Left colon (tissue), 2 donors: ENCODE measurements at regions not wholly inside any gene's neighbourhood (a gene's known extent, or its start where the extent isn't known, plus 50 kb on each side); places are given as distances from the start of the nearest gene placed in this dataset.

Experiments used
- ATAC-seq: fragments of 200-7000 bp; cut with Tn5 transposase; one replicate; pipeline ENCODE4 v1.9.1; 2020; ENCODE audit warnings: mild to moderate bottlenecking, moderate library complexity
- DNase-seq, 2 donors: peaks; one replicate each; pipeline ENCODE4 v3.0.0-alpha.2; 2020
- intact Hi-C, 2 donors: fragments of 100-400 bp; cut with DNase I in 1 of 2; cut with micrococcal nuclease in 1 of 2; formaldehyde crosslinking; loops; one replicate each; pipeline versions ENCODE4 v1.11.2 to v1.14.0; 2022; cut with DNase I, micrococcal nuclease
- donor health status: DM: no; HTN: no; CAD: no.
- donor health status: DM: yes; HTN: yes; CAD: no.

- intact Hi-C loops: no loop called here
- no peak for ATAC-seq
Observed at GRCh38 chr17:72022328-72023275, 98.2 kb upstream of the SOX9 start.

DNA sequence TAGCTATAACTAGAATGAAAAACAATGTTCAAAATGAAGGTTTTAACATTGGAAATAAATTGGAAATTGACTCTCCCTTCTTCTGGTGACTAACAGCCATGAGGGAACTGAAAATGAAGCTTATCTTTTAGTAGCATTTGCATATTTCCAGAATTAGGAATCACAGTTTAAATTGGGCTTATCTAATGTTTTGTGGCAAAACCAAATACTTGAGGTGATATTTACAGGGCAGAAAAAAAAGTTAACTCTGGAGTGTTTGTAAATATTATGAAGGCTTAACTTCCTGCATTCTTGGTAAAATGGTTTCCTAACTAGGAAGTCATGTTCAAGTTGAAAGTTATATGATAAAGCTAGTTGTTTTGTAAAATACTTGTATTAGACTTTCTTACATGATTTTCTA is 96.4 kb upstream of the SOX9 start:
- DNase-seq (no peak), ATAC-seq (no peak)
- intact Hi-C loops: no loop called here

More at GRCh38 chr17:72022328-72023275, 98.2 kb upstream of the SOX9 start:
- DNase-seq: no peak

- DNase-seq: no peak
- ATAC-seq: no peak
- intact Hi-C loops: no loop called here
Observed at GRCh38 chr17:72025113-72025512, 95.7 kb upstream of the SOX9 start.

GRCh38 chr17:72030067-72030899 is 90.5 kb upstream of the SOX9 start:
- ATAC-seq (peak; percentile 88), DNase-seq (peak; percentile 32 to 34)
- intact Hi-C loops: no loop called here

DNA sequence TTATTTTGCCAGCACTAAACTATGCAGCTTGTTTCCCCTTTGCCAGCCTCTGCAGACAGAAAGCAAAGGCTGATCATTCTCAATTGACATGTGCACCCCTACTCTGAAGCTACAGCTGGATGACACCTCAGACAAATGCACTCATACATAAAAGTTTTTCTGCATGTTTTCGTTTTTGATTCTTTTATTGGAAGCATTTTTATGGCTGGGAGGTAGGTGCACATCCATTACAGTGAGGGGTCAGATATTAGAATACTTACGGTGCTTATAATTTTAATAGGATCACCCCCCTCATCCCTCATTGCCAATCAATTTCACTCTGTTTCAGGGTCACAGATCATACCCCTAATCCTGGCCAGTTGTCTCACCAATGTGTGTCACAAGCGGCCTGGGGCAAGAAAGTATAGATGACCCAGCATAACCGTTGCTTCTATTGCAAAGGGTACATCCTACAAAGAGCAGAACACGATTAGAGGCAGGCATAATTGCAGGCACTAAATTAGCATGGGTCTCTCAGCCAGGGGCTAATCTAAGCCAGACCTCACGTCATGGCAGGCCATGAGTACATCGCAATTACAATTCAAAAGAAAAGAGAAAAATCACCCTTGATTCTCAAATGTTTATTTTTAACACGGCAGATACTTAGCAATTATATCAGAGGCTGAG is 89.5 kb upstream of the SOX9 start:
- intact Hi-C loops: no loop called here
- DNase-seq (no peak), ATAC-seq (no peak)

- no peak for DNase-seq
- no peak for ATAC-seq
- intact Hi-C loops: no loop called here
Observed at GRCh38 chr17:72033334-72033733, 87.5 kb upstream of the SOX9 start.

- intact Hi-C loops: no loop called here
- ATAC-seq (no peak), DNase-seq (no peak)
Observed at GRCh38 chr17:72034000-72034399, 86.8 kb upstream of the SOX9 start.

- ATAC-seq (no peak), DNase-seq (no peak)
- intact Hi-C loops: no loop called here
Observed at GRCh38 chr17:72038427-72038826, 82.4 kb upstream of the SOX9 start.

DNA sequence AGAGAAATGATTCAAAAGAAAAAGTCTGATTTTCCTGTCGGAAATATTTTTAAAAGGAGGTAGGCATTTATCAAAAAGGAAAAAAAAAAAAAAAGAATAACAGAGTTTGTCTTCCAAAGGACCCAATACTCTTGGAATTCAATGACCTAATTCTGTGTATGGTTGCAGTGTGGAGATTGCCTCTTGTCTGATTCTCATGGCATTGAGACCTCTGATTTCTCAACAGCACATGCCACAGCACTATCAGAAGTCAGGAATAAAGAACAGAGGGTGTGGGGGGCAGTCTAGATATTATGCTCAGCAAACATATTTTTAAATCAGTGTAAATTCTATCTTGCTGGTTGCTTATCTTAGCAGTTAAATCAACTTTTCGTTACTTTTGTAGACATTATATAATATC is 81.3 kb upstream of the SOX9 start:
- ATAC-seq: no peak
- no peak for DNase-seq
- intact Hi-C loops: no loop called here

DNA sequence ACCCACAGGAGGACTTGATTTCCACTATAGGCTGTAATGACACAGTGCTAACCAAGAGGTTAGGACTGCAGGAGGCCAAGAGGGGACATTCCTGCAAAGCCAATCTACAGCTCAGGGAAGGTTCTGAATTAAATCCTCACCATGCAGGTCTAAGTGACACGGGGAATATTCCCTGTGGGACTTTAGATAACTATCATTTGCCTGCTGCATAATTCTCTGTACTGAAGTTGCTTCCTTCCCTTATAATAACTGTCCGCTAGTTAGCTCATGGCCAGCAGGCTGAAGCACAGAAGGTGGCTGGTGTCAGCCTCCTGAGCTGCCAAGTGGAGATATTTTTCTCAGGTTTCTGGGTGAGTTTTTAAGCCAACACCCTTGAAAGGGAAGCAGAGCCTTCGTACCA is 74.6 kb upstream of the SOX9 start:
- intact Hi-C loops: no loop called here
- no peak for ATAC-seq
- no peak for DNase-seq

DNA sequence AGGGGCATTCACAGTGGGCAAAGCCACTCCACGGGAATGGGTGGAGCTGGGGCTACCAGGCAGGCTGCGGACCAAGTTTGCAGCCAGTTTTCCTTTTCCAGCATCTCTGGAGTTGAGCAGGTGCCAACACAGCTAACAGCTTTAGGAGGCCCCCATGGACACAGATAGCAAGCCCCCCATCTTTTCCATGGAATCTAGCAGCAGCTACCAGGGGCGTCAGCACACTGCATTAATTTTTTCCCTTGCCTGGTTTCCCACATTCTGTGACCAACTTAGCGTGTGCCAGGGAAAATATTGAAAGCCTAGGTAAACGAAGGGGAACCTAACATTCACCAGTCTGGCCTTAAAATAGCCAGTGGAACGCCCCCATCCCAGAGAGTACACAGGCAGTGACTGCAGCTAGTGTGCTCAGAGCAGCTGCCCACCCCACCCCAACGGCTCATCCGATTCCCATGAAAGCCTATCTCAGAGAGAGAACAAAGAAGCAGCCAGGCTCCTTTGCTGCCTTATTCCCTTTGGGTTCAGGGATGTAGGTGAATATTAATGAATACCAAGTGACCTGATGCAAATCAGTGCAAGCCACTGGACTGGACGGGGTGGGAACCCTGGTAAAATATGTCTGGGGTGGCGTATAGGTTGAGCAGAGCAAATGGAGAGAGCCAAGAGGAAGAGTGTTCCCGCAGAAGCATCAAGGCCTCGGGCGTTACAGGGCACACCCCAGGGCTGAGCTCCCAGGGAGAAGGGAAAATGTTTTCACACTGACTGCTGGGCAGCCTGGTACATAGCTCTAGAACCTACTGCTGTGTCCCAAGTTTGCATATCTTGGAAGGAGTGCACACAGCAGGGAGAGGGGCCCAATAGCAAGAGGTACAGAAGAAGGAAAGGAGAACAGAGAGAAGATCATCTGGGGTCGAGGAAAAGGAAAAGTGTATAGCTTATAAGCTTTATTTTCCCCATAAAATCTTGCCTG is 73.9 kb upstream of the SOX9 start:
- intact Hi-C loops: no loop called here
- ATAC-seq (no peak), DNase-seq (no peak)

- DNase-seq (no peak), ATAC-seq (no peak)
- intact Hi-C loops: no loop called here
Observed at GRCh38 chr17:72049914-72050313, 70.9 kb upstream of the SOX9 start.

GRCh38 chr17:72053036-72053435 is 67.8 kb upstream of the SOX9 start:
- ATAC-seq: no peak
- DNase-seq: no peak
- intact Hi-C loops: no loop called here

- intact Hi-C loops: no loop called here
- ATAC-seq: no peak
- no peak for DNase-seq
Observed at GRCh38 chr17:72053449-72053848, 67.4 kb upstream of the SOX9 start.

- no peak for DNase-seq
- intact Hi-C loops: no loop called here
- no peak for ATAC-seq
Observed at GRCh38 chr17:72056155-72056554, 64.7 kb upstream of the SOX9 start.

GRCh38 chr17:72056727-72057290 is 64.0 kb upstream of the SOX9 start:
- ATAC-seq: no peak
- no peak for DNase-seq
- intact Hi-C loops: no loop called here

- ATAC-seq (no peak), DNase-seq (no peak)
- intact Hi-C loops: no loop called here
Observed at GRCh38 chr17:72060084-72060483, 60.7 kb upstream of the SOX9 start.

DNA sequence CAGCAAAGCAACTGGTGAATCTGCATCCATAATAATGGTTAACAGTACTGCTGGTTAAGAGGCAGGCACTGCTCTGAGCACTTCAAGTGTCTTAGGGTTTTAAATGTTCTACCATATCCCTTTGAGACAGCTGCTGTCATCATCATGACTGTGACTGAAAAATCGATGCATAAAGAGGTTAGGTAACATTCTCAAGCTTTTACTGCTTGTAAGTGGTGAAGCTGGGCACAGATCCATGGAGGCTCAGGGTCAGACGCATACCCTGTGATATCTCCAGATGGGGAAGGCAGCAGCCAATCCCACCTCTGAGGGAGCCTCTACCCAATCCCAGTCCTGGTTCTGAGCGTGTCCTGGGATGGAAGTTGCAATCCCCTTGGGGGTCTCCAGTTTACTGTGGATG is 57.6 kb upstream of the SOX9 start:
- DNase-seq: no peak
- intact Hi-C loops: no loop called here
- ATAC-seq: no peak
